OCI-LY1 (cell line): ENCODE measurements at regions not wholly inside any gene's neighbourhood (a gene's known extent, or its start where the extent isn't known, plus 50 kb on each side); places are given as distances from the start of the nearest gene placed in this dataset.

Experiments used
- H2AFZ ChIP-seq: fragments of 200-600 bp; sonication (generic), shearing (Covaris generic); 2 replicates; pipeline ENCODE4 v1.6.0; 2014; ENCODE audit warnings: antibody characterized with exemption, mild to moderate bottlenecking, low read length
- H3F3A ChIP-seq: fragments of 200-600 bp; sonication (generic), shearing (Covaris generic); 2 replicates; pipeline ENCODE4 v1.6.0; 2014; ENCODE audit warnings: mild to moderate bottlenecking, antibody characterized with exemption, low read length, moderate library complexity; ENCODE audit not compliant: insufficient read depth
- H3K27ac ChIP-seq: fragments of 200-600 bp; sonication (generic); 2 replicates; pipeline ENCODE4 v1.5.1; 2014; ENCODE audit warnings: low read length, mixed run types, mild to moderate bottlenecking, low read depth; ENCODE audit not compliant: poor library complexity, severe bottlenecking
- H3K27me3 ChIP-seq: fragments of 200-600 bp; sonication (generic); 2 replicates; pipeline ENCODE4 v1.6.0; 2014; ENCODE audit warnings: antibody characterized with exemption, mild to moderate bottlenecking, low read length, moderate library complexity; ENCODE audit not compliant: insufficient read depth
- H3K36me3 ChIP-seq: fragments of 200-600 bp; sonication (generic); 2 replicates; pipeline ENCODE4 v1.6.1; 2014; ENCODE audit warnings: mild to moderate bottlenecking, antibody characterized with exemption, low read length, moderate library complexity, mixed read lengths; ENCODE audit not compliant: insufficient read depth
- H3K4me1 ChIP-seq: fragments of 200-600 bp; sonication (generic); 2 replicates; pipeline ENCODE4 v1.5.1; 2014; ENCODE audit warnings: mild to moderate bottlenecking, low read length, moderate library complexity; ENCODE audit not compliant: insufficient read depth, severe bottlenecking
- H3K4me2 ChIP-seq: fragments of 200-600 bp; sonication (generic), shearing (Covaris generic); 2 replicates; pipeline ENCODE4 v1.6.1; 2014; ENCODE audit warnings: low read length
- H3K4me3 ChIP-seq: fragments of 200-600 bp; sonication (generic); 2 replicates; pipeline ENCODE4 v1.5.1; 2014; ENCODE audit warnings: low read length, low read depth, mild to moderate bottlenecking, mixed read lengths; ENCODE audit not compliant: poor library complexity, severe bottlenecking
- H3K79me2 ChIP-seq: fragments of 200-600 bp; shearing (Covaris generic); 2 replicates; pipeline ENCODE4 v1.6.1; 2016; ENCODE audit warnings: mixed run types, low read length, mixed read lengths; ENCODE audit not compliant: insufficient read depth
- H3K9ac ChIP-seq: fragments of 200-600 bp; sonication (generic), shearing (Covaris generic); 2 replicates; pipeline ENCODE4 v1.6.1; 2014; ENCODE audit warnings: mild to moderate bottlenecking, low read length, mixed read lengths
- H3K9me2 ChIP-seq: fragments of 200-600 bp; sonication (generic), shearing (Covaris generic); 2 replicates; pipeline ENCODE4 v1.6.1; 2014; ENCODE audit warnings: low read depth, mild to moderate bottlenecking, low read length, mixed read lengths
- H3K9me3 ChIP-seq: fragments of 200-600 bp; shearing (Covaris generic); 2 replicates; pipeline ENCODE4 v1.6.1; 2014; ENCODE audit warnings: low read length, mixed read lengths
- H4K20me1 ChIP-seq: fragments of 200-600 bp; sonication (generic), shearing (Covaris generic); 2 replicates; pipeline ENCODE4 v1.6.0; 2016; ENCODE audit warnings: mild to moderate bottlenecking, low read length; ENCODE audit not compliant: insufficient read depth
- CTCF ChIP-seq: fragments of 200-600 bp; sonication (generic), shearing (Covaris generic); IDR thresholded peaks from 2 replicates; pipeline ENCODE4 v1.5.1; 2017; ENCODE audit warnings: mild to moderate bottlenecking, antibody characterized with exemption, low read length, moderate library complexity, mixed read lengths
- EZH2 ChIP-seq: fragments of 200-600 bp; sonication (generic), shearing (Covaris generic); IDR thresholded peaks from 2 replicates; pipeline ENCODE4 v1.8.0; 2017; ENCODE audit warnings: borderline replicate concordance, mixed run types, mild to moderate bottlenecking, antibody characterized with exemption, low read length, moderate library complexity, mixed read lengths

DNA sequence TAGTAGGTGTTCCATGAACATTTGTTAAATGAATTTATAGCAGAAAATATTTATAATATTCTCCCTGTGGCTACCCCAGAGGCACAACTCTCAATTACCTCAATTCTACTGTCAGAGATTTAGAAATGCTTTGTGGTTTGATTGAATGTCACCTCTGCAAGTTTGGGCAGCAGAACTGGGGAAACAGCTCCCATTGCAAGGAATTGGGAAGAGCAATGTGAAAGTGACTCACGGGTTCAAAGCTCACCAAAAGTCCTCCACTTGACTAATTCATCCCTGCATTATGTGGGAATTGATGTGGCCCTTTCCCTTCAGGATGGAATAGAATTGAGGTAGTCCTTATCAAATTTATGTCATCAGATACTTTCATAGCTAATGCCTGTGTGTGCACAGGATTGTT is 562.7 kb downstream of the MFSD1 start:
- Histone ChIP-seq H3K36me3 (no peaks in the 10 kb centered on the region), H4K20me1 (no peaks in the 10 kb centered on the region; the same call in 1 of the 2 replicates), H3K4me3 (no peak overlapping the region), H3K9me2 (no peaks in the 10 kb centered on the region), H3K4me1 (no peaks in the 10 kb centered on the region), H3K9ac (no peak overlapping the region), H3K4me2 (no peak overlapping the region), H3K27ac (no peak overlapping the region), H3F3A (no peaks in the 10 kb centered on the region), H3K79me2 (no peaks in the 10 kb centered on the region), H2AFZ (no peak overlapping the region), H3K27me3 (no peaks in the 10 kb centered on the region), H3K9me3 (no peaks in the 10 kb centered on the region)
- TF ChIP-seq CTCF (no peak), EZH2 (no peak)

- Histone ChIP-seq H3K27ac (no peak overlapping the region), H3K4me3 (no peak overlapping the region), H2AFZ (no peak overlapping the region), H3K9me3 (no peaks in the 10 kb centered on the region), H3K4me2 (no peak overlapping the region), H3K9ac (no peak overlapping the region), H3K4me1 (no peaks in the 10 kb centered on the region), H3K79me2 (no peaks in the 10 kb centered on the region), H3F3A (no peaks in the 10 kb centered on the region), H4K20me1 (no peaks in the 10 kb centered on the region; the same call in 1 of the 2 replicates), H3K9me2 (no peaks in the 10 kb centered on the region), H3K36me3 (no peaks in the 10 kb centered on the region), H3K27me3 (no peaks in the 10 kb centered on the region)
- TF ChIP-seq EZH2: no peak
- no peak for TF ChIP-seq CTCF
Observed at GRCh38 chr3:159366476-159366875, 564.6 kb downstream of the MFSD1 start.

GRCh38 chr3:159371961-159372360 is 570.1 kb downstream of the MFSD1 start:
- no peak overlapping the region for H3K4me2 ChIP-seq
- TF ChIP-seq EZH2: no peak
- TF ChIP-seq CTCF: no peak
- no peaks in the 10 kb centered on the region for H3K36me3 ChIP-seq
- H3K4me3 ChIP-seq: no peak overlapping the region
- no peak overlapping the region for H3K9ac ChIP-seq
- no peak overlapping the region for H3K27ac ChIP-seq
- H3K9me3 ChIP-seq: no peaks in the 10 kb centered on the region
- H3F3A ChIP-seq: no peaks in the 10 kb centered on the region
- no peaks in the 10 kb centered on the region for H3K9me2 ChIP-seq
- no peaks in the 10 kb centered on the region for H3K27me3 ChIP-seq
- no peaks in the 10 kb centered on the region for H3K4me1 ChIP-seq
- no peaks in the 10 kb centered on the region for H3K79me2 ChIP-seq
- H4K20me1 ChIP-seq: no peaks in the 10 kb centered on the region
- no peak overlapping the region for H2AFZ ChIP-seq
